Neural progenitor cell (in vitro differentiated cells): ENCODE measurements at regions not wholly inside any gene's neighbourhood (a gene's known extent, or its start where the extent isn't known, plus 50 kb on each side); places are given as distances from the start of the nearest gene placed in this dataset.

ENCODE experiments used
- DNase-seq: peaks from one replicate; pipeline ENCODE4 v3.0.0-alpha.2; 2016; ENCODE audit warnings: low spot score
- H2AFZ ChIP-seq: fragments of 200-600 bp; sonication (generic); replicated peaks from 2 replicates; pipeline ENCODE4 v1.6.1; 2016; ENCODE audit warnings: antibody characterized with exemption
- H3F3A ChIP-seq: fragments of 200-600 bp; sonication (generic); 2 replicates; pipeline ENCODE4 v1.6.1; 2016; ENCODE audit warnings: antibody characterized with exemption, low read depth
- H3K27ac ChIP-seq: fragments of 200-600 bp; sonication (generic); 2 replicates; pipeline ENCODE4 v1.5.1; 2016; ENCODE audit warnings: mild to moderate bottlenecking
- H3K27me3 ChIP-seq: fragments of 200-600 bp; sonication (generic); 2 replicates; pipeline ENCODE4 v1.6.1; 2016; ENCODE audit warnings: mild to moderate bottlenecking, moderate library complexity
- H3K36me3 ChIP-seq: fragments of 200-600 bp; sonication (generic); 2 replicates; pipeline ENCODE4 v1.5.1; 2016
- H3K4me1 ChIP-seq: fragments of 200-600 bp; sonication (generic); 2 replicates; pipeline ENCODE4 v1.6.1; 2016; ENCODE audit warnings: mixed run types
- H3K4me2 ChIP-seq: fragments of 200-600 bp; sonication (generic); 2 replicates; pipeline ENCODE4 v1.6.1; 2016
- H3K4me3 ChIP-seq: fragments of 200-600 bp; sonication (generic); 2 replicates; pipeline ENCODE4 v1.5.1; 2016
- H3K79me2 ChIP-seq: fragments of 200-600 bp; sonication (generic); 2 replicates; pipeline ENCODE4 v1.6.1; 2016; ENCODE audit warnings: low read depth
- H3K9ac ChIP-seq: fragments of 200-600 bp; sonication (generic); 2 replicates; pipeline ENCODE4 v1.6.1; 2016
- H3K9me3 ChIP-seq: fragments of 200-600 bp; sonication (generic); 2 replicates; pipeline ENCODE4 v1.5.1; 2016; ENCODE audit warnings: low read depth
- H4K20me1 ChIP-seq: fragments of 200-600 bp; sonication (generic); 2 replicates; pipeline ENCODE4 v1.6.1; 2016; ENCODE audit warnings: low read depth
- H3K27ac Mint-ChIP-seq: 3 replicates; pipeline ENCODE4 v1.8.0; 2021; ENCODE audit warnings: mixed read lengths
- H3K27me3 Mint-ChIP-seq: 2 replicates; pipeline ENCODE4 v1.8.0; 2022; ENCODE audit warnings: low read depth, mild to moderate bottlenecking, inconsistent platforms, moderate library complexity, mixed read lengths; ENCODE audit not compliant: insufficient read depth
- H3K36me3 Mint-ChIP-seq: 3 replicates; pipeline ENCODE4 v1.8.0; 2021; ENCODE audit warnings: mixed read lengths
- H3K4me1 Mint-ChIP-seq: 3 replicates; pipeline ENCODE4 v1.8.0; 2021; ENCODE audit warnings: mixed read lengths
- H3K4me3 Mint-ChIP-seq: 3 replicates; pipeline ENCODE4 v1.8.0; 2021; ENCODE audit warnings: mild to moderate bottlenecking, moderate library complexity, mixed read lengths
- H3K9me3 Mint-ChIP-seq: 3 replicates; pipeline ENCODE4 v1.8.0; 2020; ENCODE audit warnings: mixed read lengths
- CTCF ChIP-seq: fragments of 200-600 bp; sonication (generic); IDR thresholded peaks from 2 replicates; pipeline ENCODE4 v1.5.1; 2017; ENCODE audit warnings: antibody characterized with exemption, mild to moderate bottlenecking
- EZH2 ChIP-seq: fragments of 200-600 bp; sonication (generic); IDR thresholded peaks from 2 replicates; pipeline ENCODE4 v1.6.1; 2017; ENCODE audit warnings: antibody characterized with exemption, mild to moderate bottlenecking, moderate library complexity
- EZH2phosphoT487 ChIP-seq: fragments of 200-600 bp; sonication (generic); IDR thresholded peaks from 2 replicates; pipeline ENCODE4 v1.6.1; 2017; ENCODE audit warnings: antibody characterized with exemption

- no peaks in the 10 kb centered on the region for H3K4me1 ChIP-seq
- no peaks in the 10 kb centered on the region for H3K36me3 Mint-ChIP-seq
Observed at GRCh38 chr3:132966374-132966773, 71.8 kb upstream of the TMEM108 start.

GRCh38 chr3:132964266-132964665 lies 73.9 kb upstream of the TMEM108 start:
- peaks cover 2% of the 10 kb centered on the region for H3K27me3 Mint-ChIP-seq
- H3K27ac ChIP-seq, result no peak overlapping the region
- no peaks in the 10 kb centered on the region for H4K20me1 ChIP-seq
- no peaks in the 10 kb centered on the region for H3K79me2 ChIP-seq
- H3K4me3 Mint-ChIP-seq, result no peak overlapping the region
- no peaks in the 10 kb centered on the region for H3K4me1 ChIP-seq
- no peaks in the 10 kb centered on the region for H3K36me3 Mint-ChIP-seq
- H3K9me3 Mint-ChIP-seq, result peaks cover 2% of the 10 kb centered on the region
- H3K4me3 ChIP-seq, result no peak overlapping the region
- H2AFZ ChIP-seq, result no peak overlapping the region
- H3K9me3 ChIP-seq, result no peaks in the 10 kb centered on the region
- no peak overlapping the region for H3K9ac ChIP-seq
- H3K4me2 ChIP-seq, result no peak overlapping the region
- no peaks in the 10 kb centered on the region for H3K36me3 ChIP-seq
- no peak for DNase-seq
- H3K27me3 ChIP-seq, result no peaks in the 10 kb centered on the region
- TF ChIP-seq EZH2 (no peak), EZH2phosphoT487 (no peak), CTCF (no peak)
- H3K27ac Mint-ChIP-seq, result no peak overlapping the region
- no peaks in the 10 kb centered on the region for H3K4me1 Mint-ChIP-seq
- H3F3A ChIP-seq, result no peaks in the 10 kb centered on the region

More at GRCh38 chr3:132966374-132966773, 71.8 kb upstream of the TMEM108 start:
- DNase-seq, result no peak
- peaks cover 2% of the 10 kb centered on the region for H3K27me3 Mint-ChIP-seq
- H3K4me2 ChIP-seq, result no peak overlapping the region
- H3F3A ChIP-seq, result no peaks in the 10 kb centered on the region
- H3K27ac Mint-ChIP-seq, result no peak overlapping the region
- H3K27me3 ChIP-seq, result no peaks in the 10 kb centered on the region
- H3K9me3 Mint-ChIP-seq, result no peaks in the 10 kb centered on the region
- H4K20me1 ChIP-seq, result no peaks in the 10 kb centered on the region
- H3K4me3 Mint-ChIP-seq, result no peak overlapping the region
- no peak overlapping the region for H3K9ac ChIP-seq
- H3K4me3 ChIP-seq, result no peak overlapping the region
- no peaks in the 10 kb centered on the region for H3K9me3 ChIP-seq
- TF ChIP-seq EZH2phosphoT487 (no peak), EZH2 (no peak), CTCF (no peak)
- peak overlapping the region; percentile 31 for H2AFZ ChIP-seq
- no peaks in the 10 kb centered on the region for H3K79me2 ChIP-seq
- no peaks in the 10 kb centered on the region for H3K36me3 ChIP-seq
- no peak overlapping the region for H3K27ac ChIP-seq
- no peaks in the 10 kb centered on the region for H3K4me1 Mint-ChIP-seq

- H3K36me3 ChIP-seq, result no peaks in the 10 kb centered on the region
- H2AFZ ChIP-seq, result no peak overlapping the region
- no peak overlapping the region for H3K4me3 ChIP-seq
- H4K20me1 ChIP-seq, result no peaks in the 10 kb centered on the region
- peaks cover 2% of the 10 kb centered on the region for H3K9me3 Mint-ChIP-seq
- no peak overlapping the region for H3K27ac ChIP-seq
- no peak overlapping the region for H3K27ac Mint-ChIP-seq
- H3K4me3 Mint-ChIP-seq, result no peak overlapping the region
- TF ChIP-seq EZH2phosphoT487 (no peak), EZH2 (no peak), CTCF (no peak)
- H3K9ac ChIP-seq, result no peak overlapping the region
- H3K4me1 Mint-ChIP-seq, result no peaks in the 10 kb centered on the region
- no peaks in the 10 kb centered on the region for H3K27me3 ChIP-seq
- H3K36me3 Mint-ChIP-seq, result no peaks in the 10 kb centered on the region
- H3K79me2 ChIP-seq, result no peaks in the 10 kb centered on the region
- H3F3A ChIP-seq, result no peaks in the 10 kb centered on the region
- H3K4me1 ChIP-seq, result no peaks in the 10 kb centered on the region
- H3K4me2 ChIP-seq, result no peak overlapping the region
- peaks cover 2% of the 10 kb centered on the region for H3K27me3 Mint-ChIP-seq
- no peak for DNase-seq
- no peaks in the 10 kb centered on the region for H3K9me3 ChIP-seq
Observed at GRCh38 chr3:132963786-132964185, 74.4 kb upstream of the TMEM108 start.

GRCh38 chr3:132961991-132962390 lies 76.2 kb upstream of the TMEM108 start:
- no peak overlapping the region for H3K27ac ChIP-seq
- H3K4me3 ChIP-seq, result no peak overlapping the region
- H3K36me3 Mint-ChIP-seq, result no peaks in the 10 kb centered on the region

More at GRCh38 chr3:132961991-132962390, 76.2 kb upstream of the TMEM108 start:
- H4K20me1 ChIP-seq, result no peaks in the 10 kb centered on the region
- H3K27me3 Mint-ChIP-seq, result peaks cover 2% of the 10 kb centered on the region
- no peak overlapping the region for H3K4me3 Mint-ChIP-seq
- no peak overlapping the region for H3K9ac ChIP-seq
- no peak overlapping the region for H3K4me2 ChIP-seq
- TF ChIP-seq EZH2phosphoT487, result no peak
- no peak for TF ChIP-seq CTCF
- TF ChIP-seq EZH2, result no peak
- no peak overlapping the region for H3K27ac Mint-ChIP-seq
- no peak for DNase-seq
- no peaks in the 10 kb centered on the region for H3K4me1 Mint-ChIP-seq
- H3K36me3 ChIP-seq, result no peaks in the 10 kb centered on the region
- H2AFZ ChIP-seq, result no peak overlapping the region
- no peaks in the 10 kb centered on the region for H3F3A ChIP-seq
- no peaks in the 10 kb centered on the region for H3K9me3 ChIP-seq
- H3K79me2 ChIP-seq, result no peaks in the 10 kb centered on the region
- H3K9me3 Mint-ChIP-seq, result peaks cover 2% of the 10 kb centered on the region
- no peaks in the 10 kb centered on the region for H3K4me1 ChIP-seq
- no peaks in the 10 kb centered on the region for H3K27me3 ChIP-seq
